ENCODE measurements at regions not wholly inside any gene's neighbourhood (a gene's known extent, or its start where the extent isn't known, plus 50 kb on each side); places are given as distances from the start of the nearest gene placed in this dataset.

DNA sequence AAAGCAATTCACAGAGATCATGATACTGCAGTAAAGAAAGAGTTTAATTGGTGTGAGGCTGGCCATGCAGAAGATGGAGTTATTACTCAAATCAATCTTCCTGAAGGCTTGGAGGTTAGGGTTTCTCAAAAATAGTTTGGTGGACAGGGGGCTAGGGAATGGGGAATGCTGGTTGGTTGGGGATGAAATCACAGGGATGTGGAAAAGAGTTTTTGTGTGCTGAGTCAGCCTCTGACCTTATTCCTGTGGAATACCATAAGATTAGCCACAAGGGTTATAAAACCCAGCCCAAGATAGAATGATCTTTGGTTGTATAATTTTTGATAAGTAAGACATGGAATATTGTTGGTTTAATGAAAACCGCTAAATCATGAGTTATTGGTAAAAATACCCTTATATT is 764.3 kb downstream of the TYW1 start:
- DNase-seq (ENCODE audit: low read depth in 3 of 3), result no peak

DNA sequence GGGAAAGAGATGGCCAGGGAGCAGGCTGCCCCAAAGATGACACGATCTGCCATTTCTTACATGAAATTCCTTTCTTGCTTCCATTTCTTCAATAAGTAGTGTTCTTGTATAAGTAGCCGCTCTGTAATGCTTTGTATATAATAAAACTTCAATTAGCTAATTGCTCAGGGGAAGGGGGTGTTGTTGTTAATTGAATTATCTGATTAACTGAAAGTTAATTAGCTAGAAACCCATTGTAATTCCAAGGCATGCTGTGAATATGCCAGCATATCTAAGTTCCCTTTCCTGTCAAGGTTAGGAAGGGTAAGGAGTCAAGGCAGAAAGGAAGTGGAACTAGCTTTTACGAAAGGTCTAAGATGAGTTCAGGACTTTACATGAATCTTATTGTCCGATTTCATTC is 765.9 kb downstream of the TYW1 start:
- DNase-seq (ENCODE audit: low read depth in 3 of 3), result no peak

DNA sequence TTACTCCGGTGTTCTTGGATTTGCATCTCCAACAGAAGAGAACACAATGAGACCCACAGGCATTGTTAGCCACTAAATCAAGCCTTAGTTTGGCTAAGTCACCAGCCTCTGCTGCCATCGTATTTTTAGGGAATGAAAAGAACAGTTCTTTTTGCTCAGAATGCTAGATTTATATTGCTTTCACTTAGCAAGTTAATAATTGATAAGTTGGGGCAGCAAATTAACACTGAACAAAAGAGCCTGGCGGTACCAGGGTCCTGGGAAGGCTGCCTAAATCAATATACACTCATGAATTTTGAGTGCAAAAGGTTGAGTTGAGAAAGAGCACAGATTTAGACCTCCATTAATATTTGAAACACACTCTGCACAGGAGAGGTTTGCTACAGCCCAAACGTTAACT is 767.7 kb downstream of the TYW1 start:
- DNase-seq (ENCODE audit: low read depth in 3 of 3), result no peak

GRCh38 chr7:67765481-67766175 is 769.0 kb downstream of the TYW1 start:
- no peak for DNase-seq (ENCODE audit: low read depth in 3 of 3)

DNA sequence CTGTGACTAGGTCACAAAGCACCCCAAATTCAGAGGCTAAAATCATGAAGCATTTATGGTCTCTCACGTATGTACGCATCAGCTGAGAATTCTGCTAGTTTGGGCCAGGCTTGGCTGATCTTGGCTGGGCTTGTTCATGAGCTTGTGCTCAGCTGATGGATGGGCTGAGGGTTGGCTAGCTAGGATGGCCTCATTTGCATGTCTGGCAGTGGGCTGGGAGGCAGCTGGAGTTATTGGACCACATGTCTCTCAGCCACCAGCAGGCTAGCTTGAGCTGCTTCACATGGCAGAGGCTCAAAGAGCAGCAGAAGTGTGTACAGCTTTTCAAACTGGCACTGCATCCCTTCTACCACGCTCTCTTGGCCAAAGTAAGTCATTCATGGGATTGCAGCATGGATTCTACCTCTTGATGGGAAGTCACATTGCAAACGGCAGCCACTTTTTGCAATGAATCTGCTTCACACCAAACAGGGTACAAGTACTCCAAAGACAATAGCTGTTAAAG is 770.3 kb downstream of the TYW1 start:
- DNase-seq (ENCODE audit: low read depth in 3 of 3), result no peak

DNA sequence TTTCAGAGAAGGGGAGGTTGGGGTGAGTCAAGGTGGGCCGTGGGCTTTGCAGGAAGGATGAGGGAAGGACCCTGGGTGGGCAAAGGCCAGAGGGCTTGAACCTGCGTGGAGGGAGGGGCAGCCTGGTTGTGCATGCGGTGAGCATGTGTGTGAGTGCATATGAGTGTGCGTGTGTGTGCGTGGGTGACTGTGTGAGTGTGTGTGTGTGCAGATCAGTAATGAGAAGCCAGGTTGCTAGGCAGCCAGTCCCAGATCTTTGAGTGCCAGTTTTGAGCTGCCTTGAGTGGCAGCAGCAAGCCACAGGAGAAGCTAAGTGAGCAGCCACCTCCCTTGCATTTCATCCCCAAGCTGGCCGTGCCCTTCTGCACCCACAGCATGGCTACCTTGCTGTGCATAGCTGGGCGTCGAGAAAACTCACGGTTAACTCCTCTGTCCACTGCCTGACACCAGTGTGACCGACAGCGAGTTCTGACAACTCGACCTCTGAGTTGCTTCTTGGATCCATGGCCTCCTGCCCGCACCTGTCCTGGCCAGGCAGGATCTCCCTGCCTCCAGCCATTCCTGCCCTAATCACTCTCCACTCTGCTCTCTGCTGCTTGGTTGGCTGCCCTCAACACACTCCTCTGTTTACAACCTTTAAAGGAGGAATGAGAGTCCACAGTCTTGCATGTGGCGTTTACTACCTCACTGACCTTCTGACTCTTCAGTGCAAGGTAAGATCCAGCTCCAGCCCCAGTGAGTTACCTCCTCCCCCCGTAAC is 775.4 kb downstream of the TYW1 start:
- no peak for DNase-seq (ENCODE audit: low read depth in 3 of 3)

DNA sequence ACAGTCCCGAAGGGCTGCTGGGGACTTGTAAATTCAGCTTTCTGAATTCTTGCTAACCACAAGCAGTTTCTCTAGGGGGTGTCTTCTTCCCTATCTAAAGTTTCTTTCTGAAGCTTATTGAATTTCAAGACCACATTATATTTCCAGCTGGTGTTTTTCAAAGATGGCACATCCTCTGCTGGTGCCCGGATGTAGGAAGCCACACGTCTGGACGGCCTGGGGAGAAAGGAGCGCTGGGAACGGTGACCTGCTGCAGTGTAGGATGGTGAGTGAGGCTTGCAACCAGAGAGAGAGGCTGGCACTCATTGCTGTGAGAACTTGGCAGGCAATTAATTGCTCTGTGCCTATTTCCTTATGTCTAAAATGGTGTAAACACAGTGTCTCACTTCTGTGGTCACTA is 776.4 kb downstream of the TYW1 start:
- DNase-seq (ENCODE audit: low read depth in 3 of 3), result no peak

GRCh38 chr7:67777119-67777518 is 780.5 kb downstream of the TYW1 start:
- DNase-seq (ENCODE audit: low read depth in 3 of 3), result no peak

- DNase-seq (ENCODE audit: low read depth in 3 of 3), result no peak
Observed at GRCh38 chr7:67781841-67782240, 785.2 kb downstream of the TYW1 start.

- no peak for DNase-seq (ENCODE audit: low read depth in 3 of 3)
Observed at GRCh38 chr7:67786021-67786420, 789.4 kb downstream of the TYW1 start.

GRCh38 chr7:67788669-67789068 is 792.0 kb downstream of the TYW1 start:
- no peak for DNase-seq (ENCODE audit: low read depth in 3 of 3)

GRCh38 chr7:67791918-67792317 is 795.3 kb downstream of the TYW1 start:
- DNase-seq (ENCODE audit: low read depth in 3 of 3), result no peak

DNA sequence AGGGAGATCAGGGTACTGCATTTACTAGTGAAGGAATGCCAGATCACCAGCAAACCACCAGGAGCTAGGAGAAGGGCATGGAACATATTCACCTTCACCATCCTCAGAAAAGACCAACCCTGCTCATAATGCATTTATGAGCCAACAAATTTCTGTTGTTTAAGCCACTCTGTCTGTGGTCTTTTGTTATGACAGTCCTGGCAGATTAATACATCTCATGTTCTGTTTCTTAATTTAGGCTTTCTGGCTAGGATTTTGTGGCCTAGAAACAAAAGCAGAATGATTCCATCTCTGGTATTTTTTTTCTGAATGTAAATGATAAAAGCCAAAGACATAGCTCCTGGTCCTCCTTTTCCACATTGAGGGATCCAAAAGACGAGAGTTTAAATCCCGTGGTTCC is 797.9 kb downstream of the TYW1 start:
- no peak for DNase-seq (ENCODE audit: low read depth in 3 of 3)

DNA sequence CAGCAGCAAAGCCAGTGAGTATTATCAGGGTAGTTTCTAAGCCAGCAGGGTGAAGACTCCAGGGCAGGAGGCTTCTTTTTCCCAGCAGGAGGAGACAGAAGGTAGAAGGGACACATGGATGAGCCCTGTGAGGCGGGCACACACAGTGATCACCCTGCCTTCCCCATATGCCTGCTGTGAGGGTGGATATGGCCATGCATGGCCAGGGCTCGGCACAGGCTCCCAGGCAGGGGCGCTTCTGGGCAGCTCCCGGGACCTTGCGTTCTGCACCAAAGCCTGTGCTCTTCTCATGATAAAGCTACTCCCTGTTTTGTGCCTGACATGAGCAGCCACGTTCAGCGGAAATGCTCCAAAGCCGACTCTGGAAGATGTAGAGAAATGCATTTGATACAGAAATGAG is 807.2 kb downstream of the TYW1 start:
- no peak for DNase-seq (ENCODE audit: low read depth in 3 of 3)

DNA sequence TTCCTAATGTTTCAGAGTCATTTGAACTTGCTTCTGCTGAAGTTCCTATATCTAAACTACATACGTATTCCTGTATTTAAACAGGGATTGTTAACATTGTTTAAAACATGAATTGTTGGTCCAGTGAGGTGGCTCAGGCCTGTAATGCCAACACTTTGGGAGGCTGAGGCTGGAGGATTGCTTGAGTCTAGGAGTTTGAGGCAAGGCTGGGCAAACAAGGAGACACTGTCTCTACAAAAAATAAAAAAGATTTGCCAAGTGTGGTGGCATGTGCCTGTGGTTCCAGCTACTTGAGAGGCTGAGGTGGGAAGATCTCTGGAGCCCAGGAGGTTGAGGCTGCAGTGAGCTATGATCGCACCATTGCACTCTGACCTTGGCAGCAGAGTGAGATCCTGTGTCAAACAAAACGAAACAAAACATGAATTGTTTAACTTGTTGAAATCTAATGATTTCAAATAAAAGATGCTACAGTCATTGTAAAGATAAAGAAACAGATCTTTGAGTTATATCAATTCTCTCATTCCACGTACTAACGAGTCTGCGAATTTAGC is 809.4 kb downstream of the TYW1 start:
- DNase-seq (ENCODE audit: low read depth in 3 of 3), result no peak

- DNase-seq (ENCODE audit: low read depth in 3 of 3), result no peak
Observed at GRCh38 chr7:67807826-67808225, 811.2 kb downstream of the TYW1 start.

- no peak for DNase-seq (ENCODE audit: low read depth in 3 of 3)
Observed at GRCh38 chr7:67809586-67809985, 813.0 kb downstream of the TYW1 start.

GRCh38 chr7:67813621-67814292 is 817.1 kb downstream of the TYW1 start:
- DNase-seq (ENCODE audit: low read depth in 3 of 3), result no peak

DNA sequence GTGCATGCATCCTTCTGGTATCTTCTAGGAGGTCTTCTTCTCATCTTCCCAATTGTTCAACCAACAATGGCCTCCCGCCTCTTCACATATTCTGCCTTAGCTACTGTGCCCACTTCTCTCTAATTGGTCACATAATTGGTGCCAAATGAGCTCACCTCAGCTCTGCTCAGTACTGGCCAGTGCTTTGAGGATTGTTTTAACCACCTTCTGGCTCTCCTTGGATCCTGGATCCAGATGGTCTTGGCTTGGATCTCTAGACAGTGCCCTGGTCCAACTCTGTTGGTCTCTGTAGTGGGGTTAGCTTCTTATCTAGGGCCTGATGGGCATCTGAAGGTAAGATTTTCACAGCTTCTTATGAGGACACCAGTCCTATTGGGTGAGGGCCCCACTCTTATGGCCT is 820.8 kb downstream of the TYW1 start:
- no peak for DNase-seq (ENCODE audit: low read depth in 3 of 3)

DNA sequence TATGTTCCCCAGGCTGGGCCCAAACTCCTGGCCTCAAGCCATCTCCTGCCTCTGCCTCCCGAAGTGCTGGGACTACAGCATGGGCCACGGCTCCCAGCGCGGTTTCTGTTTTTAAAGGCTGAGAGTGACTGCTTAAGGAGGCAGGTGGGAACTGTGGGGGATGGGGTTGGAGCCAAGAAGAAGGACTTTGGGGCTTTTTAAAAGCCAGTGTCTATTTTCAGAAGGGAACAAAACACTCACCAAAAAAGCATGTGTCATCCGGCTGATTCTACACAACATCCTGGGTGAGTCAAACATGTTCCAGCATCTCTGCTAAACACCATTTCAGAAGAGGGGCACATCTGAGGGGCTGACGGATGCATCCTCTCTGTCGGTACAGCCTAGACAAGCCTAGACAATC is 824.5 kb downstream of the TYW1 start:
- no peak for DNase-seq (ENCODE audit: low read depth in 3 of 3)

DNA sequence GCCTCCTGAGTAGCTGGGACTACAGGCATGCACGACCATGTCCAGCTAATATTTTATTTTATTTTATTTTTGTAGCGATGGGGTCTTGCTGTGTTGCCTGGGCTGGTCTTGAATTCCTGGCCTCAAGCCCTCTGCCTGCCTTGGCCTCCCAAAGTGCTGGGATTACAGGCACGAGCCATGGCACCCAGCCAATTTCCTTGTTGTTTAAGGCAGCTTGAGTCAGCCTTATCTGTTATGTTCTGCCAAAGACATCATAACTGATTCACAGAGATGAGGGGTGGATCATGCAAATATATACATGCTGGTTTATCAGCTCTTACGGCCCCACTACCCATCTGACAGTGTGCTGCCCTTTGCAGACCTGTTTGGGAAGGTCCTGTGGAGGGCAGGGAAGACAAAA is 826.7 kb downstream of the TYW1 start:
- no peak for DNase-seq (ENCODE audit: low read depth in 3 of 3)

DNA sequence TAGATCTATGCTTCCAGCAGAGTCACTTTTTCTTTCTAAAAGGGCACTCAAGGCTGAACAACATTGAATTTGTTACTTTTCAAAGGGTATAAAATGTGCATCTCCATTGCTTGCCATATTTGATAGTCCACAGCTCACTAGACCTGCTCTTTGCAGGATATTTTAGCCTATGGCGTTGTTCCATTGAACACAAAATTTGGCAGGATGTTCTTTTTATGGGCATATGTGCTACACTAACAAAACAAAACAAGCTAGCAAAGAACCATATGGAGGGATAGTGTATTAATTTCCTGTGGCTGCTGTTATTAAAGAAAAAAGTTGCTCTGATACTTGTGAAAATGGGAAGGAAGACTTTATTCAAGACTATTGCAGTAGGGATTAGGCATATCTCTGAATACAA is 828.7 kb downstream of the TYW1 start:
- no peak for DNase-seq (ENCODE audit: low read depth in 3 of 3)

GRCh38 chr7:67841896-67842295 is 845.3 kb downstream of the TYW1 start:
- DNase-seq (ENCODE audit: low read depth in 3 of 3), result no peak

All from stimulated activated CD4-positive, alpha-beta T cell treated with anti-CD3 and anti-CD28 coated beads, TNF-alpha, amount 100 ng/mL, for 24 hours (primary cell).